Loucy (cell line): ENCODE measurements at regions not wholly inside any gene's neighbourhood (a gene's known extent, or its start where the extent isn't known, plus 50 kb on each side); places are given as distances from the start of the nearest gene placed in this dataset.

Experiments
- EZH2phosphoT487 ChIP-seq: fragments of 200-600 bp; IDR thresholded peaks from 2 replicates; pipeline ENCODE4 v1.6.1; 2018; ENCODE audit warnings: antibody characterized with exemption, mild to moderate bottlenecking, moderate library complexity, borderline replicate concordance
- TF ChIP-seq, protein P1 (sequence below): fragments of 200-600 bp; sonication (generic); conservative IDR thresholded peaks from 2 replicates; pipeline ENCODE4 v1.5.1; 2014; ENCODE audit warnings: mild to moderate bottlenecking, antibody characterized with exemption, low read length

GRCh38 chr11:115751243-115752015, 247.2 kb upstream of the CADM1 start:
- TF ChIP-seq, protein P1, sequence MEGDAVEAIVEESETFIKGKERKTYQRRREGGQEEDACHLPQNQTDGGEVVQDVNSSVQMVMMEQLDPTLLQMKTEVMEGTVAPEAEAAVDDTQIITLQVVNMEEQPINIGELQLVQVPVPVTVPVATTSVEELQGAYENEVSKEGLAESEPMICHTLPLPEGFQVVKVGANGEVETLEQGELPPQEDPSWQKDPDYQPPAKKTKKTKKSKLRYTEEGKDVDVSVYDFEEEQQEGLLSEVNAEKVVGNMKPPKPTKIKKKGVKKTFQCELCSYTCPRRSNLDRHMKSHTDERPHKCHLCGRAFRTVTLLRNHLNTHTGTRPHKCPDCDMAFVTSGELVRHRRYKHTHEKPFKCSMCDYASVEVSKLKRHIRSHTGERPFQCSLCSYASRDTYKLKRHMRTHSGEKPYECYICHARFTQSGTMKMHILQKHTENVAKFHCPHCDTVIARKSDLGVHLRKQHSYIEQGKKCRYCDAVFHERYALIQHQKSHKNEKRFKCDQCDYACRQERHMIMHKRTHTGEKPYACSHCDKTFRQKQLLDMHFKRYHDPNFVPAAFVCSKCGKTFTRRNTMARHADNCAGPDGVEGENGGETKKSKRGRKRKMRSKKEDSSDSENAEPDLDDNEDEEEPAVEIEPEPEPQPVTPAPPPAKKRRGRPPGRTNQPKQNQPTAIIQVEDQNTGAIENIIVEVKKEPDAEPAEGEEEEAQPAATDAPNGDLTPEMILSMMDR, result no peak
- no peak for TF ChIP-seq EZH2phosphoT487
